NCI-H2196 (cell line): ENCODE measurements at regions not wholly inside any gene's neighbourhood (a gene's known extent, or its start where the extent isn't known, plus 50 kb on each side); places are given as distances from the start of the nearest gene placed in this dataset.
"Not testable (repeated sequence)": the region's sequence is repeated elsewhere in the genome, so short reads cannot be mapped to it uniquely, and the experiment has no call there.

Experiments
- DNase-seq: peaks from one replicate; lab custom pipeline; 2025; ENCODE audit not compliant: unreplicated experiment; lab: John Stamatoyannopoulos, UW

GRCh38 chr22:47621253-47621652 is 858.8 kb downstream of the TBC1D22A start:
- no peak for DNase-seq

GRCh38 chr22:47620391-47620790 is 857.9 kb downstream of the TBC1D22A start:
- DNase-seq, result no peak

- no peak for DNase-seq
Observed at GRCh38 chr22:47619631-47620030, 857.2 kb downstream of the TBC1D22A start.

GRCh38 chr22:47618180-47619010 is 855.9 kb downstream of the TBC1D22A start:
- no peak for DNase-seq

- no peak for DNase-seq
Observed at GRCh38 chr22:47617186-47617585, 854.7 kb downstream of the TBC1D22A start.

GRCh38 chr22:47616396-47617020 is 854.1 kb downstream of the TBC1D22A start:
- no peak for DNase-seq

- no peak for DNase-seq
Observed at GRCh38 chr22:47615051-47615450, 852.6 kb downstream of the TBC1D22A start.

- DNase-seq, result no peak
Observed at GRCh38 chr22:47613606-47614350, 851.3 kb downstream of the TBC1D22A start.

- not testable (repeated sequence) for DNase-seq
Observed at GRCh38 chr22:47613181-47613580, 850.7 kb downstream of the TBC1D22A start.

GRCh38 chr22:47612311-47612910 is 850.0 kb downstream of the TBC1D22A start:
- no peak for DNase-seq

- no peak for DNase-seq
Observed at GRCh38 chr22:47610764-47611163, 848.3 kb downstream of the TBC1D22A start.

- DNase-seq, result no peak
Observed at GRCh38 chr22:47610281-47610680, 847.8 kb downstream of the TBC1D22A start.

GRCh38 chr22:47609653-47610052 is 847.2 kb downstream of the TBC1D22A start:
- no peak for DNase-seq

- DNase-seq, result no peak
Observed at GRCh38 chr22:47608421-47608820, 846.0 kb downstream of the TBC1D22A start.

GRCh38 chr22:47607486-47607885 is 845.0 kb downstream of the TBC1D22A start:
- DNase-seq, result no peak

- DNase-seq, result no peak
Observed at GRCh38 chr22:47606426-47606825, 844.0 kb downstream of the TBC1D22A start.

GRCh38 chr22:47605886-47606285 is 843.4 kb downstream of the TBC1D22A start:
- no peak for DNase-seq

GRCh38 chr22:47605441-47605840 is 843.0 kb downstream of the TBC1D22A start:
- no peak for DNase-seq

GRCh38 chr22:47604563-47604962 is 842.1 kb downstream of the TBC1D22A start:
- no peak for DNase-seq

- no peak for DNase-seq
Observed at GRCh38 chr22:47602732-47603131, 840.3 kb downstream of the TBC1D22A start.

GRCh38 chr22:47601666-47602065 is 839.2 kb downstream of the TBC1D22A start:
- DNase-seq, result no peak
